NB4 (cell line): ENCODE measurements at regions not wholly inside any gene's neighbourhood (a gene's known extent, or its start where the extent isn't known, plus 50 kb on each side); places are given as distances from the start of the nearest gene placed in this dataset.

Source experiments
- DNase-seq: peaks from one replicate; pipeline ENCODE4 v3.0.0; 2010; ENCODE audit warnings: low read depth
- H3K4me3 ChIP-seq: one replicate; pipeline ENCODE4 v1.5.1; 2011; ENCODE audit warnings: mild to moderate bottlenecking, low read depth, low read length, moderate library complexity
- CTCF ChIP-seq: IDR thresholded peaks from one replicate; pipeline ENCODE4 v1.5.1; 2012; ENCODE audit warnings: low read depth, low read length
- MAX ChIP-seq: IDR thresholded peaks from 2 replicates; pipeline ENCODE4 v1.6.1; 2011; ENCODE audit warnings: low read depth, low read length
- MYC ChIP-seq: IDR thresholded peaks from 2 replicates; pipeline ENCODE4 v1.6.1; 2011; ENCODE audit warnings: low read depth, low read length
- POLR2A ChIP-seq: IDR thresholded peaks from 2 replicates; pipeline ENCODE4 v1.6.1; 2011; ENCODE audit warnings: mild to moderate bottlenecking; ENCODE audit not compliant: insufficient read length; ENCODE audit errors: extremely low read depth

- TF ChIP-seq POLR2A (no peak), MAX (no peak), MYC (no peak), CTCF (no peak)
- no peak overlapping the region for H3K4me3 ChIP-seq
- no peak for DNase-seq
Measured at GRCh38 chr7:153515359-153515758, 536.8 kb upstream of the DPP6 start.

- no peak overlapping the region for H3K4me3 ChIP-seq
- TF ChIP-seq MAX (no peak), CTCF (no peak), MYC (no peak), POLR2A (no peak)
- DNase-seq, result no peak
Measured at GRCh38 chr7:153518201-153518984, 533.8 kb upstream of the DPP6 start.

- no peak for DNase-seq
- TF ChIP-seq MAX (no peak), CTCF (no peak), POLR2A (no peak), MYC (no peak)
- no peak overlapping the region for H3K4me3 ChIP-seq
Measured at GRCh38 chr7:153521370-153521769, 530.8 kb upstream of the DPP6 start.

- no peak for DNase-seq
- no peak overlapping the region for H3K4me3 ChIP-seq
Measured at GRCh38 chr7:153522261-153522660, 529.9 kb upstream of the DPP6 start.

GRCh38 chr7:153523320-153524015 lies 528.7 kb upstream of the DPP6 start:
- no peak for DNase-seq
- no peak overlapping the region for H3K4me3 ChIP-seq
- TF ChIP-seq MYC (no peak), POLR2A (no peak), CTCF (no peak), MAX (no peak)

More at GRCh38 chr7:153522261-153522660, 529.9 kb upstream of the DPP6 start:
- no peak for TF ChIP-seq MYC
- TF ChIP-seq POLR2A, result no peak
- no peak for TF ChIP-seq CTCF
- TF ChIP-seq MAX, result no peak
